ENCODE measurements at regions not wholly inside any gene's neighbourhood (a gene's known extent, or its start where the extent isn't known, plus 50 kb on each side); places are given as distances from the start of the nearest gene placed in this dataset.

GRCh38 chr12:14169281-14169680 lies 187.9 kb upstream of the GRIN2B start:
- FAIRE-seq (no peak), DNase-seq (ENCODE audit: low spot score) (no peak), ATAC-seq (no peak)
- ChIA-PET POLR2A (no interaction called here), CTCF (ENCODE audit: low intra/inter-chr PET ratio, low total read pairs) (no interaction called here)
- Histone ChIP-seq H3K9ac (ENCODE audit: insufficient read depth, low read depth, low read length) (no peak overlapping the region), H3K27ac (ENCODE audit: extremely low read length, insufficient read depth, low read length) (no peak overlapping the region), H3K79me2 (ENCODE audit: insufficient read depth, low read length) (no peaks in the 10 kb centered on the region), H3K4me3 (replicated peaks in 1 of 3; ENCODE audit: insufficient read depth in 1 of 3, low read depth in 2 of 3, low read length in 3 of 3) (no peak overlapping the region), H2AFZ (ENCODE audit: low read length) (no peak overlapping the region), H4K20me1 (ENCODE audit: insufficient read depth, low read length) (no peaks in the 10 kb centered on the region), H3K4me1 (ENCODE audit: insufficient read depth, low read length) (no peaks in the 10 kb centered on the region), H3K4me2 (ENCODE audit: low read depth, low read length) (no peak overlapping the region), H3K9me3 (ENCODE audit: low read length) (no peaks in the 10 kb centered on the region), H3K27me3 (ENCODE audit: control insufficient read depth in 1 of 2, insufficient read depth in 2 of 2, low read length in 2 of 2) (no peaks in the 10 kb centered on the region), H3K36me3 (replicated peaks in 1 of 2; ENCODE audit: control insufficient read depth in 1 of 2, insufficient read depth in 2 of 2, low read length in 2 of 2) (no peaks in the 10 kb centered on the region)
- BruUV-seq (replicated peaks) = no TSS peak
- WGBS (ENCODE audit: low lambda C conversion rate) = 46% methylated on average over 3 of the region's 3 CpGs
- TF ChIP-seq BRCA1 (CRISPR knock-in tag; IDR thresholded peaks at IDR 0.05) (no peak), ZBTB42 (CRISPR knock-in tag; IDR thresholded peaks at IDR 0.05) (no peak), POLR2AphosphoS5 (IDR thresholded peaks at IDR 0.05; ENCODE audit: low read depth, low read length) (no peak), KLF16 (CRISPR knock-in tag; IDR thresholded peaks at IDR 0.05) (no peak), ZNF724P (CRISPR knock-in tag; IDR thresholded peaks at IDR 0.05; ENCODE audit: borderline replicate concordance) (no peak), THRA (CRISPR knock-in tag; IDR thresholded peaks at IDR 0.05; ENCODE audit: borderline replicate concordance) (no peak), MATR3 (CRISPR knock-in tag; IDR thresholded peaks at IDR 0.05) (no peak), ZNF790 (CRISPR knock-in tag; IDR thresholded peaks at IDR 0.05; ENCODE audit: borderline replicate concordance) (no peak), ZNF225 (CRISPR knock-in tag; IDR thresholded peaks at IDR 0.05) (no peak), BHLHE40 (IDR thresholded peaks at IDR 0.05; ENCODE audit: low read length) (no peak), SMARCC2 (IDR thresholded peaks at IDR 0.05) (no peak)
- intact Hi-C loops (cut with micrococcal nuclease; ENCODE audit: unreplicated experiment) (loop anchor here (5.0 kb wide), 3 partner anchors 807 to 1157 kb away; no protein-coding TSS in a partner anchor), in situ Hi-C loops (cut with HindIII; ENCODE audit: extremely low pct_ligation_motif_present, low pct_unique_long_range_greater_than_20kb) (loop anchor here (5.0 to 25.0 kb wide), 4 partner anchors 302 to 894 kb away; no protein-coding TSS in a partner anchor)

All from HepG2 (cell line).